GM12874 (cell line): ENCODE measurements at regions not wholly inside any gene's neighbourhood (a gene's known extent, or its start where the extent isn't known, plus 50 kb on each side); places are given as distances from the start of the nearest gene placed in this dataset.

Experiments
- CTCF ChIP-seq: IDR thresholded peaks from 2 replicates; pipeline ENCODE4 v1.5.1; 2011; ENCODE audit warnings: low read depth, mild to moderate bottlenecking, control low read depth, low read length, moderate library complexity; ENCODE audit not compliant: insufficient read depth

GRCh38 chr4:136457004-136457403, 1075.3 kb downstream of the PCDH18 start:
- no peak for TF ChIP-seq CTCF

GRCh38 chr4:136443006-136443405, 1089.3 kb downstream of the PCDH18 start:
- no peak for TF ChIP-seq CTCF

DNA sequence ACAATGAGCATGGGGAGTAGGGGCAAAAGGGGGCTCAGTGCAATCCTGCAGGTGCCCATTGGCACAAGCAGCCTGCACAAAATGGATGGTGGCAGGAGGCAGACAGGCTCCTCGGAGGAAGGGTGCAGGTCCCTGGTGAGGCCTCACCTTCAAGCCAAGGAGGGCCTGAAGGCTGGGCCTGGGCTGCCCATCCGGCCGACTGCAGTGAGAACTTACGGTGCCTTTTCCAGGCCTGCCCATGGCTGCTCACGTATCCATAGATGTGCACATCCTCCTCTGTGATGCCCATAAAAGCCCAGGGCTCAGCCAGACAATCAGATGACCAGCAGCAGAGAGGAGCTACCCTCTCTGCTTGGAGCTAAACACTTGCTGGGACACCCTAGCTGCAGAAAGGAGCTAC, 1089.8 kb downstream of the PCDH18 start:
- no peak for TF ChIP-seq CTCF

GRCh38 chr4:136441629-136442282, 1090.5 kb downstream of the PCDH18 start:
- TF ChIP-seq CTCF: no peak

DNA sequence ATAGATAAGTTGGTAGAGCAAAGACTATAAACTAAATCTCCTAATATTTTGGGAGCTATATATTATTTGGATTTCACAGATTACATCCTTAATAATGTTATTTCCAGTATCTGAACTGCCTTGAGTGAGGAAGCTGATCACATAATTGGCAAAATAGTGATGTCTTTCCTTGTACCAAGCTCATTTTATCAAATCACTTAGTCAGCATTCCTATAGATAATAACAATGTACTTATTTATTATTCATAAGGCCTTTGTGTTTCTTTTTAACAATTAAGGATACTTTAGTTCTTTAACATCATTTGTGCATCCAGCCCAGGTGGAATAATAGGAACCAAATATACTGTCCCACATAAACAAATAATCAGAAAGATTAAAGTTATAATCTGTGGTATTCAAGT, 1093.6 kb downstream of the PCDH18 start:
- no peak for TF ChIP-seq CTCF

DNA sequence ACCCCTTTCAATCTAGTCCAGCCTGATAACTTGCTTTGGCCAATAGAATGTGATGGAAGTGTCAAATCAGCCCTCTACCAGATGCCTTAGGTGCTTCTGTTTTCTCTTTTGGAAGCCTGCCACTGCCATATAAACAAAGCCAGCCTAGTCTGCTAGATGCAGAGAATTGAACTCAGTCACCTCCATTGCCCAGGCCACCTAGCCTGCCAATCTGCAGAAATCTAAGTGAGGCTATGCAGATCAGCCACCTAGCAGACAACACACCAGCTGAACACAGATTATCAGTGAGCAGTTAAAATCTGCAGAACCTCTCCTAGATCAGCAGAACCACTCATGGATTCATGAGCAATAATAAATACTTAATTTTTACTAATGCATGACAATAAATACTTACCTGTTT, 1108.2 kb downstream of the PCDH18 start:
- TF ChIP-seq CTCF: no peak

DNA sequence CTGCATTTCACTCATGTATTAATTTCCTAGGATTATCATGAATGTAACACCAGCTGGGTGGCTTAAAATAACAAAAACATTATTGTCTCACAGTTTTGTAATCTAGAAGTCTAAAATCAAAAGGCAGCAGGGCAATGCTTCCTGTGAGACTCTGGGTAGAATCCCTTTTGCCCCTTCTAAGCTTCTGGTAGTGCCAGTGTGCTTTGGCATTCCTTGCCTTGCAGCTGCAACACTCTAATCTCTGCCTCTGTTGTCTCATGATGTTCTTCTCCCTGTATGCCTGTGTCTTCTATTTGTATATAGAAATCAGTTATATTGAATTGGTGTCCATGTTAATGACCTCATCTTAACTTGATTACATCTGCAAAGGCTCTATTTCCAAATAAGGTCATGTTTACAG, 1117.3 kb downstream of the PCDH18 start:
- no peak for TF ChIP-seq CTCF

DNA sequence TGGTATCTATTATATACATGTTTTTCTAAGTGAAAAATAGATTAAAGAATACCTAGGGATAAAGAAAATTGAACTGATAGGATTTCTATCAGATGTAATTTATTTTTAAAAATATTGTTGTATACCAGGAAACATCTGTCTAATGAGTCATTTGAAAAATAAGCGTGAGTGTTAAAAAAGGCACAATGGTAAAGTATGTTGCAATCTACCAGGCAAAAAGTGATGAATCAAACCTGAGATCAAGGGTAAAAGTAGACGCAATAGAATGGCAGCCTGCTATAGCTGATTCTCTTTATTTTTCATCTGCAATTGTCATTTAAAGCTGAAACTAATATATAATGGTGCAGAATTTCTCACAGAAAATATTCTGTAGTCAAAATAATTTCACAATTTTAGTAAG, 1119.6 kb downstream of the PCDH18 start:
- TF ChIP-seq CTCF: no peak
